Lower leg skin (tissue), 4 donors: ENCODE measurements at regions not wholly inside any gene's neighbourhood (a gene's known extent, or its start where the extent isn't known, plus 50 kb on each side); places are given as distances from the start of the nearest gene placed in this dataset.
"Not testable (repeated sequence)": the region's sequence is repeated elsewhere in the genome, so short reads cannot be mapped to it uniquely, and the experiment has no call there.

Experiments used
- DNase-seq, 2 donors: peaks; one replicate each; pipeline ENCODE4 v3.0.0-alpha.2; 2019; ENCODE audit warnings: low spot score in 2 of 2
- H3K4me3 ChIP-seq: fragments of 200-600 bp; sonication (generic); 2 replicates; pipeline ENCODE4 v1.5.1; 2017; ENCODE audit warnings: mild to moderate bottlenecking, low read depth; ENCODE audit not compliant: poor library complexity, severe bottlenecking
- CTCF ChIP-seq, 3 donors: fragments of 450-650 bp; IDR thresholded peaks; one replicate each; pipeline ENCODE4 v1.5.1; 2016; ENCODE audit warnings: antibody characterized with exemption in 3 of 3, mild to moderate bottlenecking in 3 of 3, moderate library complexity in 2 of 3
- POLR2A ChIP-seq, 2 donors: fragments of 450-650 bp; IDR thresholded peaks; one replicate each; pipeline ENCODE4 v1.6.1; 2016 to 2017; ENCODE audit warnings: antibody characterized with exemption in 2 of 2, mild to moderate bottlenecking in 1 of 2, moderate library complexity in 1 of 2
- WGBS, 2 donors: methylation state at CpG; one replicate each; pipeline ENCODE4 v1.1.5; 2018; 5-methylcytosine and 5-hydroxymethylcytosine counted together
- intact Hi-C: fragments of 100-400 bp; cut with DNase I; formaldehyde crosslinking; loops from one replicate; pipeline ENCODE4 v1.15.0; 2023; ENCODE audit warnings: low total_unique reads

GRCh38 chr7:16267953-16268820 lies 153.2 kb downstream of the CRPPA start:
- WGBS, 2 donors = 93 to 95% methylated on average over 5 of the region's 5 CpGs
- DNase-seq = no peak
- intact Hi-C loops = no loop called here
- no peak overlapping the region for H3K4me3 ChIP-seq
- no peak for TF ChIP-seq CTCF (IDR thresholded peaks at IDR 0.05)

- intact Hi-C loops = no loop called here
- TF ChIP-seq POLR2A (IDR thresholded peaks at IDR 0.05) (no peak), CTCF (IDR thresholded peaks at IDR 0.05) (no peak)
- no peak for DNase-seq
- 62 to 68% methylated on average over 1 of the region's 1 CpG for WGBS, 2 donors
- no peak overlapping the region for H3K4me3 ChIP-seq
These were observed 154.5 kb downstream of the CRPPA start for GRCh38 chr7:16266877-16267276.

GRCh38 chr7:16266470-16266869 lies 154.9 kb downstream of the CRPPA start:
- DNase-seq, intact Hi-C loops, H3K4me3 ChIP-seq: not testable (repeated sequence)
- WGBS, 2 donors = 85 to 94% methylated on average over 9 of the region's 9 CpGs

GRCh38 chr7:16265863-16266458 lies 155.4 kb downstream of the CRPPA start:
- no peak for TF ChIP-seq POLR2A (IDR thresholded peaks at IDR 0.05)
- 91 to 96% methylated on average over 3 of the region's 3 CpGs for WGBS, 2 donors
- DNase-seq = no peak
- intact Hi-C loops = no loop called here
- no peak overlapping the region for H3K4me3 ChIP-seq

GRCh38 chr7:16264823-16265804 lies 156.2 kb downstream of the CRPPA start:
- H3K4me3 ChIP-seq = no peak overlapping the region
- intact Hi-C loops = no loop called here
- TF ChIP-seq POLR2A (IDR thresholded peaks at IDR 0.05) = no peak
- 81 to 90% methylated on average over 7 of the region's 7 CpGs for WGBS, 2 donors
- DNase-seq = no peak

- intact Hi-C loops = no loop called here
- WGBS, 2 donors = 70 to 71% methylated on average over 4 of the region's 4 CpGs
- TF ChIP-seq CTCF (IDR thresholded peaks at IDR 0.05) = no peak
- TF ChIP-seq POLR2A (IDR thresholded peaks at IDR 0.05) = no peak
- DNase-seq = no peak
- H3K4me3 ChIP-seq = no peak overlapping the region
These were observed 157.1 kb downstream of the CRPPA start for GRCh38 chr7:16264036-16264819.

GRCh38 chr7:16263377-16263776 lies 158.0 kb downstream of the CRPPA start:
- H3K4me3 ChIP-seq, intact Hi-C loops: not testable (repeated sequence)
- 97 to 98% methylated on average over 6 of the region's 6 CpGs for WGBS, 2 donors

More at GRCh38 chr7:16263377-16263776, 158.0 kb downstream of the CRPPA start:
- DNase-seq = not testable (repeated sequence)
